GM12875 (cell line): ENCODE measurements at regions not wholly inside any gene's neighbourhood (a gene's known extent, or its start where the extent isn't known, plus 50 kb on each side); places are given as distances from the start of the nearest gene placed in this dataset.

Experiments
- H3K4me3 ChIP-seq: one replicate; pipeline ENCODE4 v1.5.1; 2011; ENCODE audit warnings: low read depth, low read length, control low read depth
- TF ChIP-seq, protein P1 (sequence below): IDR thresholded peaks from 2 replicates; pipeline ENCODE4 v1.5.1; 2011; ENCODE audit warnings: low read depth, mild to moderate bottlenecking, control low read depth, inconsistent platforms, low read length, moderate library complexity, borderline replicate concordance; ENCODE audit not compliant: insufficient read depth

DNA sequence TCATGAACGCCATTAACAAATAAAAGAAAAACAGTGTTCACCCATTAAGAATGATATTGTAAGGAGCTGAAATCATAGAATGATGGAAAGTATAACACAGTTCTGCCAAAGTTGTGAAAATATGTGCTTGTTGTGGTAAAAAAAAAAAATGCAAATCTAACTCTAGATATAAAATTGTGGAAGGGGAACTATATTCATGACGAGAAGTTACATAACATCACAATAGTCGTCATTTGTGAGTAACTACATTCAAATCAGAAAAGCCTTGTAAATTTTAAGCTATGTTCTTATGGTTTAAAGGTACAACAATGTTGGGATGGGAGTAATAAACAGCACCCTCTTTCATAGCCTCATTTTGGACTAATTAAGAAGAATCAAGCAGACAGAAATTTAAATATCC is 57.6 kb upstream of the PRDM8 start:
- TF ChIP-seq, protein P1, sequence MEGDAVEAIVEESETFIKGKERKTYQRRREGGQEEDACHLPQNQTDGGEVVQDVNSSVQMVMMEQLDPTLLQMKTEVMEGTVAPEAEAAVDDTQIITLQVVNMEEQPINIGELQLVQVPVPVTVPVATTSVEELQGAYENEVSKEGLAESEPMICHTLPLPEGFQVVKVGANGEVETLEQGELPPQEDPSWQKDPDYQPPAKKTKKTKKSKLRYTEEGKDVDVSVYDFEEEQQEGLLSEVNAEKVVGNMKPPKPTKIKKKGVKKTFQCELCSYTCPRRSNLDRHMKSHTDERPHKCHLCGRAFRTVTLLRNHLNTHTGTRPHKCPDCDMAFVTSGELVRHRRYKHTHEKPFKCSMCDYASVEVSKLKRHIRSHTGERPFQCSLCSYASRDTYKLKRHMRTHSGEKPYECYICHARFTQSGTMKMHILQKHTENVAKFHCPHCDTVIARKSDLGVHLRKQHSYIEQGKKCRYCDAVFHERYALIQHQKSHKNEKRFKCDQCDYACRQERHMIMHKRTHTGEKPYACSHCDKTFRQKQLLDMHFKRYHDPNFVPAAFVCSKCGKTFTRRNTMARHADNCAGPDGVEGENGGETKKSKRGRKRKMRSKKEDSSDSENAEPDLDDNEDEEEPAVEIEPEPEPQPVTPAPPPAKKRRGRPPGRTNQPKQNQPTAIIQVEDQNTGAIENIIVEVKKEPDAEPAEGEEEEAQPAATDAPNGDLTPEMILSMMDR = no peak
- no peak overlapping the region for H3K4me3 ChIP-seq

DNA sequence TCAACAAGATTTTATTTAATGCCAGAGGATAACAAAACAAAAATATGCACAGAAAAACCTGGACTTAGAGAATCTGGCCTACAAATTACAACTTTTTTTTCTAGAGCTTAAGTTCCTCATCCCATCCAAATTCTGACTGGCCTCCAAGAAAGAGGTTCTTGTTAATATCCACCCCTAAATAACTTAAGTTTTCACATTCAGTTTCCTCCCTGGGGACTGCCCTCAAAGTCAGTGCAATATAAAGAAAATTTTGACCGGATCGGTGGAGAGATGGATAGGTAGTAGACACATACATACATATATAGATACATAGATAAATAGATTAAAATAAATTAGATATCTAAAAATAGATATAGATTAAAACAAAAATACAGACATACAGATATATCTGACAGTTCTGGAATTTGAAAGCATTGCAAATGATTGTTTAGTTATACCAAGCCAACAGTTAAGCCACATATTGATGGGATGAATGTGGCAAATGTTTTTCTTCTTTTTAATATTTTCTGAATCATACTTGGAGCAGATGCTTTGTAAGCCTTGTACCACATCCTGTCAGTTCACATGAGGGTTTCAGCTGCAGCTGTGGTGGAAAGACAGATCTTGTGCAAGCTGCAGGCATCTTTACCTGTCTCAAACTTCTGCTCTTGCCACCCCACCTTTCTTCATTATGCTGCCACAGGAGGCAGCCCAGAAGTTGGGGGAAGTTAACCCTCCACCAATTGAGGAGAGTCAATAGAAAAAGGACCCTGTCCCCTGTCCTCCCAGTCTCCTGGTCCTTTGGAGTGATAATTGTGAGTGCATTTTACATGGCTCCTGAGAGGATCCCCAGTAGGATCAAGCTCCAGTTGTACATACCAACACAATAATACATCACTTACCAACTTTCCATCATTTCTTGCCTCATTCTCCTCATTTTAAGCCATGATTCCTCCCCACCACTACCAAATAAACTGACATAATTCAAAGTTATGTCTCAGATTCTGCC is 58.5 kb upstream of the PRDM8 start:
- TF ChIP-seq, protein P1 = no peak
- H3K4me3 ChIP-seq = no peak overlapping the region

DNA sequence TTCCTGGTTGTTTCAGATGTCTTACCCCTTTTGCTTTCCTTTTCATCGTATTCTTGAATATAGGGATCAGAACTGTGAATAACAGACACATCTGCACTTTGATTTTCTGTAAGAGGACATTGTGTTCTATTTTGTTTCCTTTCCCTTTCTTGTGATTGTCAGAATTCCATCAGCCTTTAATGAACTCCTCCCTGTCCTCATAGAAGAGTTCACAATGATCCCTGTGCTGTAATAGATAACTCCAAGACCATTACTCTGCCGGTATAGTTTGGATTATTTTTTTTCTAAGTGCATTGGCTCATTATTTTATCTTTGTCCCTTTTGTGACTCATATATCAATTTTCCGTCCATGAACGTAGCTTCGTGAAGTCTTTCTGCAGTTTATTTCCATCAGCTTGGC is 59.7 kb upstream of the PRDM8 start:
- no peak overlapping the region for H3K4me3 ChIP-seq
- TF ChIP-seq, protein P1 = no peak

DNA sequence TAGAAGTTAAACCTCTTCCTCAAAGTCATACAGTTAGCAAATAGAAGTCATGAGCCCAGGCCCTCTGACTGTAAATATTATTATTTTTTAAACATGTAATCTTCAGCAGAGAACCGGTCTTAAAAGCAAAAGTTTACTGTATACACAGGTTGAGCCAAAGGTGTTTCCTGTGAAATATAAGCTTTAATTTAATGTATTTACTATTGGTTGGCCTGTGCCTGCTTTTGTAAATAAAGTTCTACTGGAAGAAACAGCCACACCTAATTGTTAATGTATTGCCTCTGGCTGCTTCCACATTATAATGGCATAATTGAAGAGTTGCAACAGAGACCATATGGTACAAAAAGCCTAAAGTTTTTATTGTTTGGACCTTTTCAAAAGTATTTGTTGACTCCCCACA is 61.0 kb upstream of the PRDM8 start:
- TF ChIP-seq, protein P1 = no peak
- no peak overlapping the region for H3K4me3 ChIP-seq

DNA sequence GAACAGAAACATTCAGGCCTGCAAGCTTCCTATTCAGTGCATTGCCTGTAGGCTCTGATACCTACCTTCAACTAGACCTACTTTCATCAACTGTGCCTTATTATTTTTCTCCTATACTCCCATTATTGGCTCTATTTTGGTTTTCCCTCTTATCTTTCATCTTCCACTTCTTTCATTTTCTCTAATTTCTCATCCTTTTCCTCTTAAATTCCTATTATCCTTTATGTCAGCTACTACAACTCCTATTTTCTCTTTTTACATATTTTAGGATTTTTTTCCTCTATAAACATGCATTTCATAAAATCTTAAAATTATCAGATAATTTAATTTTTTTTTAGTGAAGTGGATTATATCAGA is 61.6 kb upstream of the PRDM8 start:
- TF ChIP-seq, protein P1 = no peak
- no peak overlapping the region for H3K4me3 ChIP-seq

DNA sequence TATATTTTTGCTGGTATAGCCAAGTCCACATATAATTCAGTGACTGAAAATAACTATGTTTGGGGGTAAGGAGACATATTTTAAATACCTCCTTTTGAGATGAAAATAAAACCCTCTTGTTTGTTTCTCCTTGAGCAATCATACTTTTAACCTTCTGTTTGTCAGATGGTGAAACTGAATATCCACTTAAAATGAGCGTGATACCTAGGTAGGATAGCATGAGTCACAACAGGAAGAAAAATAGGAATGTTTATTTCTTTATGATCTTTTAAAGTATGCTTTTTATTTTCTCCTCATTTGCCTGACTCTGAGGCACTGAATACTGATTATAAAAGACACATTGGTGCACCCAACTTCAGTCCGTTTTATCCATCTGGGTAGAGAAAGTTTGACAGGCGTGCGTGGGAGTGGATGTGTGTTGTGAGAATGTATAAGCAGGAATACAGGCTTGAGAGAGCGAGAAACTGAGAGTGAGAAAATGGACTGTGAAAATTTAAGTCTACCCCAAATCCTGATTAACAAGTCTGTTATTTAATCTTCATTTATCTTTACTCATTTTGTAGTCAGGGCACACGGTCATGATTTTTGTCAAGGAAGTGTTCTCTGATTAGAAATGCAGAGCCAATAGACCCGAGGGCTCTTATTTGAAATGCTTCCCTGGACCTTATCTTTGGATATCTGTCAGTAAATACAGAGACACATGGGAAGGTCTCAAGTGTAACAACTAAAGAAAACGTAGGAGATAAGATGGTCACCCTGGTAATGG is 62.1 kb upstream of the ANTXR2 start:
- TF ChIP-seq, protein P1 = no peak

DNA sequence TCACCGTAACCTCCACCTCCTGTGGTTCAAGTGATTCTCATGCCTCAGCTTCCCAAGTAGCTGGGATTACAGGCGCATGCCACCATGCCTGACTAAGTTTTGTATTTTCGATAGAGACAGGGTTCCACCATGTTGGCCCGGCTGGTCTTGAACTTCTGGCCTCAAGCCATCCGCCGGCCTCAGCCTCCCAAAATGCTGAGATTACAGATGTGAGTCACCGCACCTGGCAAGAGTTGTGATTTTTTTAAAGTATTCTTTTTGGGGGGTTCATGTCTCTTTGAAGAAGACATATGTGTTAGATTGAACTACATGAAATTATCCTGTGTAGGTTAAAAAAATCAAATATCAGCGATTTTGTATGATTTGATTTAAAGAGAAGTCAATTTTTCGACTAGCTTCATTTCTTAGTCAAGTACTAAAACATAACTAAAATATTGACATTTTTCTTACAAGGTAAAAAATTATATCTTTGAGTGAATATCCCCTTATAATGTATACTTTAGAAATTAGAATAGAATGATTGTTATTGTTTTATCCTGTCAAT is 60.3 kb upstream of the ANTXR2 start:
- TF ChIP-seq, protein P1 = no peak
- H3K4me3 ChIP-seq = no peak overlapping the region

More for the DNA sequence above, 62.1 kb upstream of the ANTXR2 start:
- H3K4me3 ChIP-seq = no peak overlapping the region
